T-cell (primary cell): ENCODE measurements at regions not wholly inside any gene's neighbourhood (a gene's known extent, or its start where the extent isn't known, plus 50 kb on each side); places are given as distances from the start of the nearest gene placed in this dataset.

ENCODE experiments used
- ATAC-seq, 4 experiments: fragments of 200-7000 bp in 3 of 4; fragments of 150-1000 bp in 1 of 4; cut with Tn5 transposase; replicated peaks in 1 of 4; 1 replicate in 3 of 4; 2 replicates in 1 of 4; pipeline ENCODE4 v1.10.0; 2021; ENCODE audit warnings: moderate library complexity in 3 of 4, mild to moderate bottlenecking in 2 of 4, moderate number of reproducible peaks in 1 of 4
- CTCF ChIA-PET, 2 donors: fragments of 300-600 bp; sonication (Branson Sonifier 250); formaldehyde crosslinking; loops; one replicate each; lab custom pipeline; 2022; ENCODE audit warnings: antibody characterized with exemption in 2 of 2; lab: Charles Lee
- POLR2A ChIA-PET, 2 donors: fragments of 300-600 bp; sonication (Branson Sonifier 250); formaldehyde crosslinking; loops; one replicate each; lab custom pipeline; 2022; ENCODE audit warnings: antibody characterized with exemption in 2 of 2; lab: Charles Lee
- DNase-seq, 35 experiments: peaks; one replicate each; pipeline versions ENCODE4 v3.0.0 to v3.0.0-alpha.2; 2013 to 2023
- H3K27ac ChIP-seq: one replicate; pipeline ENCODE4 v1.5.1; 2013; ENCODE audit warnings: low read length
- H3K27me3 ChIP-seq, 2 experiments: replicated peaks in 1 of 2; 1 replicate in 1 of 2; 2 replicates in 1 of 2; pipeline versions ENCODE4 v1.6.1 to v1.7.0; 2013; ENCODE audit warnings: low read length in 1 of 2, mixed read lengths in 1 of 2; ENCODE audit not compliant: control insufficient read depth in 2 of 2, insufficient read depth in 2 of 2; ENCODE audit errors: extremely low read depth in 1 of 2
- H3K36me3 ChIP-seq, 2 donors: 1 replicate in 1 of 2; 2 replicates in 1 of 2; pipeline versions ENCODE4 v1.6.1 to v1.7.0; 2013; ENCODE audit warnings: low read length in 1 of 2; ENCODE audit not compliant: control insufficient read depth in 2 of 2, insufficient read depth in 1 of 2; ENCODE audit errors: extremely low read depth in 1 of 2
- H3K4me1 ChIP-seq, 2 experiments: 1 replicate in 1 of 2; 2 replicates in 1 of 2; pipeline versions ENCODE4 v1.6.1 to v1.7.0; 2013; ENCODE audit warnings: low read length in 2 of 2, mixed read lengths in 1 of 2; ENCODE audit not compliant: insufficient read depth in 2 of 2, control insufficient read depth in 1 of 2; ENCODE audit errors: extremely low read depth in 1 of 2
- H3K4me3 ChIP-seq, 2 donors: 1 replicate in 1 of 2; 2 replicates in 1 of 2; pipeline versions ENCODE4 v1.5.1 to v1.7.0; 2013; ENCODE audit warnings: mild to moderate bottlenecking in 2 of 2, low read length in 1 of 2, moderate library complexity in 1 of 2; ENCODE audit not compliant: control insufficient read depth in 1 of 2; ENCODE audit errors: extremely low read depth in 1 of 2
- H3K9me3 ChIP-seq: 2 replicates; pipeline ENCODE4 v1.7.0; 2013
- H3K27ac Mint-ChIP-seq, 2 donors: one replicate each; pipeline ENCODE4 v1.8.0; 2020 to 2021; ENCODE audit warnings: mild to moderate bottlenecking in 2 of 2, mixed read lengths in 2 of 2
- H3K27me3 Mint-ChIP-seq, 2 donors: one replicate each; pipeline ENCODE4 v1.8.0; 2021 to 2022; ENCODE audit warnings: mixed read lengths in 2 of 2
- H3K36me3 Mint-ChIP-seq: one replicate; pipeline ENCODE4 v1.8.0; 2021; ENCODE audit warnings: mixed read lengths
- H3K4me1 Mint-ChIP-seq, 3 donors: one replicate each; pipeline ENCODE4 v1.8.0; 2020 to 2022; ENCODE audit warnings: mixed read lengths in 3 of 3, mild to moderate bottlenecking in 1 of 3
- H3K4me3 Mint-ChIP-seq, 3 donors: one replicate each; pipeline ENCODE4 v1.8.0; 2020 to 2022; ENCODE audit warnings: mild to moderate bottlenecking in 3 of 3, mixed read lengths in 3 of 3, moderate library complexity in 3 of 3
- H3K9me3 Mint-ChIP-seq, 3 donors: one replicate each; pipeline ENCODE4 v1.8.0; 2020 to 2022; ENCODE audit warnings: mixed read lengths in 3 of 3
- WGBS: methylation state at CpG from one replicate; pipeline ENCODE4 v1.1.5; 2013; ENCODE audit warnings: missing lambda C conversion rate; ENCODE audit not compliant: insufficient coverage; 5-methylcytosine and 5-hydroxymethylcytosine counted together

DNA sequence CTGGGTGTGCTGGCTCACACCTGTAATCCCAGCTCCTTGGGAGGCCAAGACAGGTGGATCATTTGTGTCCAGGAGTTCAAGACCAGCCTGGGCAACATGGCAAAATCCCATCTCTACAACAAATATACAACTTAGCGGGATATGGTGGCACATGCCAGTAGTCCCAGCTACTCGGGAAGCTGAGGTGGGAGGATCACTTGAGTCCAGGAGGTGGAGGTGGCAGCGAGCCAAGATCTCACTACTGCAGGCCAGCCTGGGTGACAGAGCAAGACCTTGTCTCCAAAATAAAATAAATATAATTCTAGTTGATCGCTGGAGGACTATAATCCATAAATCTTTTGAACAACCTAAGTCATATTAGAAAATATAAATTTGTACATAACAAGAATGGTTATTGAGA is 1061.5 kb upstream of the PCDH9 start:
- Histone ChIP-seq H3K9me3 (no peaks in the 10 kb centered on the region), H3K27me3 (no peaks in the 10 kb centered on the region), H3K4me1 (no peaks in the 10 kb centered on the region), H3K4me3 (no peak overlapping the region), H3K36me3 (no peaks in the 10 kb centered on the region), H3K27ac (no peak overlapping the region)
- Mint-ChIP-seq H3K27ac (no peak overlapping the region), H3K4me3 (no peak overlapping the region), H3K4me1 (no peaks in the 10 kb centered on the region), H3K36me3 (no peaks in the 10 kb centered on the region), H3K9me3 (peaks cover 3 to 11% (median 3%) of the 10 kb centered on the region in 3 donors), H3K27me3 (no peaks in the 10 kb centered on the region)
- ATAC-seq (no peak), DNase-seq (no peak)
- WGBS, result no CpG with 5 or more reads among the region's 4 CpGs
- POLR2A ChIA-PET, result no interaction called here
- CTCF ChIA-PET, result no interaction called here

DNA sequence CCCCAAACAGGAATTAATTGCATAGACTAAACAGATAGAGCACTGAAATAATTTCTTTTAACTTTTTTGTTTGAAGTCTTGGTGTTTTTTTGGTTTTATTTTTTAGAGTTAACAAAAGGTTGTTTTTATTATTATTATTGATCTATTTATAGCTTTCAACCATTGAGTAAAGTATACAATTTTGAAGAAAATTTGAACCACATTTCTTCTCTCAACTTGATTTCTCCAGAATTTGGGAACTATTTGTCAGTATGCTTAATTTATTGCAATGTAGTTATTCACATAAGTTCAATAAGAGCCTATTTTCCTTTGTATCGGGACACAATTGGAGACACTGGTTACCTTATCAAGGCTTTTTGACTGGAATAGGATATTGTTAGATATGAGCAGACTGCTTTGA is 1045.6 kb upstream of the PCDH9 start:
- Mint-ChIP-seq H3K4me1 (no peaks in the 10 kb centered on the region), H3K27me3 (no peaks in the 10 kb centered on the region), H3K27ac (no peak overlapping the region), H3K4me3 (no peak overlapping the region), H3K9me3 (peaks cover 3 to 42% (median 17%) of the 10 kb centered on the region in 3 donors), H3K36me3 (no peaks in the 10 kb centered on the region)
- no peak overlapping the region for H3K27ac ChIP-seq
- CTCF ChIA-PET, result no interaction called here
- H3K36me3 ChIP-seq, result no peaks in the 10 kb centered on the region
- no CpG with 5 or more reads among the region's 1 CpG for WGBS
- ATAC-seq (no peak), DNase-seq (no peak)
- H3K4me3 ChIP-seq, result no peak overlapping the region
- no peaks in the 10 kb centered on the region for H3K4me1 ChIP-seq
- H3K9me3 ChIP-seq, result no peaks in the 10 kb centered on the region
- no peaks in the 10 kb centered on the region for H3K27me3 ChIP-seq
- POLR2A ChIA-PET, result no interaction called here

DNA sequence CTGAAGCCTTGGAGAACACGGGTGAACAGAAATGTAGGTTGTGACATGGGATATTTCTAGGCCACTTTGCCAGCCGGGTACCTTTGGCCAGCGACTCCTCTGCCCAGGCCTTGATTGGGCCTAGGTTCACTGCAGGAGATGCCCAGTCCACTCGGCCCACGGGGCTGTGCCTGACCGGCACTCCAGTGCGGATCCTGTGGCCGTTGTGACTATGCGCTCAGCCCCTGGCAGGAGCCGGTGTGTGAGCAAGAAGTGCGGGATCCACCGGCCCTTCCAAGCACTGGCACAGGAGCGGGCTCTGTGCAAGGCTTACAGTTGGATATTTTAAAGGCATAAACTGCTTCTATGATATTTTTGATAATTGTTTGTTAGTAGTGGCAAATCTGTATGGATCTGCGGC is 1042.5 kb upstream of the PCDH9 start:
- H3K36me3 Mint-ChIP-seq, result no peaks in the 10 kb centered on the region
- no peak overlapping the region for H3K4me3 Mint-ChIP-seq
- no peaks in the 10 kb centered on the region for H3K27me3 Mint-ChIP-seq
- H3K4me1 Mint-ChIP-seq, result no peaks in the 10 kb centered on the region
- DNase-seq (no peak), ATAC-seq (no peak)
- ChIA-PET CTCF (no interaction called here), POLR2A (no interaction called here)
- no peak overlapping the region for H3K27ac Mint-ChIP-seq
- peaks cover 8 to 35% (median 14%) of the 10 kb centered on the region in 3 donors for H3K9me3 Mint-ChIP-seq
- Histone ChIP-seq H3K36me3 (no peaks in the 10 kb centered on the region), H3K9me3 (no peaks in the 10 kb centered on the region), H3K4me1 (no peaks in the 10 kb centered on the region), H3K4me3 (no peak overlapping the region), H3K27ac (no peak overlapping the region), H3K27me3 (no peaks in the 10 kb centered on the region)
- WGBS, result 87% methylated on average over 14 of the region's 14 CpGs

DNA sequence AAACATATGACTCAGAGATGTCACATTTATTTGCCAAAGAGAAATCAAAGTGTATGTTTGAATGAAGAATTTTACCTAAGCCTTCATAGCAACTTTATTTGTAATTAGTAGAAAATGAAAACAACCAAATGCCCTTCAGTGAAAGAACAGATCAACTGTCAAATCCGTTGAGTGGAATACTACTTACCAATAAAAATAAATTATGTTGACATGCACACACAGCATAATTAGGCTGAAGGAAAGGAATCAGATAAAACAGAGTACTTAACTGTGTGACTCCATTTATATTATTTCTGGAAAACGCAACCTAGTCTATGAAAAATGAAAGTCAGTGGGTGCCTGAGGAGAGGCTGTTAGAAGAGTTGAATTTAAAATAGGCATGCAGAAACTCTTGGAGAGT is 1034.6 kb upstream of the PCDH9 start:
- H3K9me3 Mint-ChIP-seq, result peaks cover under 1 to 6% (median 4%) of the 10 kb centered on the region in 3 donors
- no peaks in the 10 kb centered on the region for H3K36me3 ChIP-seq
- no peak overlapping the region for H3K4me3 Mint-ChIP-seq
- no peak for DNase-seq
- no peaks in the 10 kb centered on the region for H3K27me3 Mint-ChIP-seq
- no peaks in the 10 kb centered on the region for H3K36me3 Mint-ChIP-seq
- no peak overlapping the region for H3K27ac ChIP-seq
- no peaks in the 10 kb centered on the region for H3K4me1 ChIP-seq
- no peak for ATAC-seq
- ChIA-PET POLR2A (no interaction called here), CTCF (no interaction called here)
- H3K4me3 ChIP-seq, result no peak overlapping the region
- no peaks in the 10 kb centered on the region for H3K27me3 ChIP-seq
- no peak overlapping the region for H3K27ac Mint-ChIP-seq
- H3K4me1 Mint-ChIP-seq, result no peaks in the 10 kb centered on the region
- no CpG with 5 or more reads among the region's 2 CpGs for WGBS
- no peaks in the 10 kb centered on the region for H3K9me3 ChIP-seq

DNA sequence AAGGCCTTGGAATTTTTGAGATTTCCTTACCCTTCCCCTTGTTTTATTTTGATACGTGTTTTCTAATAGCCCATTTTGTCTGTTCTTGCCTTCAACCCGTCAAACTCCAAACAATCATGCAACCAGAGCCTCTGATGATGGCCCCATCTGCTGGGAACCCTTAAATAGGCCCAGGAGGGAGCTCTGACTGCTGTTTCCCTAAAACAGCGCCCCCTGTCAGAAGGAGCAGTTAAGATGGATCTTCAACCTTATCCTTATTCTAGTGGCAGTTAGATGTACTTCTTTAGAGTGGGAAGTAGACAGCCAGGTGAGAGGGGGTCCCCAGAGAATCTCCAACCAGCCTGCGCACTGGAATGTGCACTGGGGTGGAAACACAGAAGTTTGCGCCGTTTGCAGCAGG is 1031.0 kb upstream of the PCDH9 start:
- ChIA-PET CTCF (no interaction called here), POLR2A (no interaction called here)
- Mint-ChIP-seq H3K4me1 (no peaks in the 10 kb centered on the region), H3K27ac (no peak overlapping the region), H3K4me3 (no peak overlapping the region), H3K9me3 (peaks cover 0 to 13% (median 13%) of the 10 kb centered on the region in 3 donors), H3K27me3 (no peaks in the 10 kb centered on the region), H3K36me3 (no peaks in the 10 kb centered on the region)
- Histone ChIP-seq H3K4me3 (no peak overlapping the region), H3K4me1 (no peaks in the 10 kb centered on the region), H3K27me3 (no peaks in the 10 kb centered on the region), H3K9me3 (no peaks in the 10 kb centered on the region), H3K27ac (no peak overlapping the region), H3K36me3 (no peaks in the 10 kb centered on the region)
- DNase-seq (no peak), ATAC-seq (no peak)
- 73% methylated on average over 5 of the region's 6 CpGs for WGBS

DNA sequence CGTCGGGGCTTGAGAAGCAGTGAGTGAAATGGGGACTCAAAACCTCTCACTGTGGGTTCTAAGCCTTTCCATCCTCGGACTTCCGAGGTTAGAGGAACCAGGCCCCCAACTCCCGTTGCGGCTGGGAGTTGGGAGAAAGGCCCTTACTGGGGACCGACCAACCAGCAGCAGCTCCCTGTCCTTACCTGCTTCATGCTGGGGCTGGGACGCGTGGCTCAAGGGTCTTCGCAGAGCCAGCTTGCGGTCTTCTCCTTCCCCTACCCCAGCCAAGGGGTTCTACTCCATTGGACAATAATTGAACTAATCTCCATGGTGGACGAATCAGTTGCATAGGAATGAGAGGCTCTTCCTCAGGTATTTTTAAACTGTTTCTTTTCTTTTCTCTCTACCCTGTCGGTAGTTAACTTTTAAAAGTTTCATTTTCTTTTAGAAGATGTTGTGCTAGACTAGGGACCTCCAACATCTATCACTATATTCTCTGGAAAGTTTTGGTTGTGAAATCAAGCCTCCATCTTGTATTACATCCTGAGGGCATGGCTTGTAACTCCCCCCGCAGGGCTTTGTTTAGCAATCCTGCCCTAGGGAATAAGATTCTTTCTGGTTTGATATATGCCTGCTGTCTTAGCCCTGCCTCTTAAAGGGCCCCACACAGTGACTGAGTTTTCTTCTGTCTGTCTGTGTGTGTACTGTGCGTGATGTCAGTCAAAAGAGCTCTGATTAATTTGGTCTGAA is 1027.1 kb upstream of the PCDH9 start:
- Histone ChIP-seq H3K27me3 (no peaks in the 10 kb centered on the region), H3K9me3 (no peaks in the 10 kb centered on the region), H3K36me3 (no peaks in the 10 kb centered on the region), H3K4me3 (no peak overlapping the region), H3K4me1 (no peaks in the 10 kb centered on the region), H3K27ac (no peak overlapping the region)
- no peaks in the 10 kb centered on the region for H3K27me3 Mint-ChIP-seq
- H3K27ac Mint-ChIP-seq, result no peak overlapping the region
- H3K9me3 Mint-ChIP-seq, result peaks cover 11 to 21% (median 17%) of the 10 kb centered on the region in 3 donors
- no peaks in the 10 kb centered on the region for H3K4me1 Mint-ChIP-seq
- ATAC-seq (no peak), DNase-seq (no peak)
- no peaks in the 10 kb centered on the region for H3K36me3 Mint-ChIP-seq
- WGBS, result 85% methylated on average over 1 of the region's 15 CpGs
- ChIA-PET POLR2A (no interaction called here), CTCF (no interaction called here)
- no peak overlapping the region for H3K4me3 Mint-ChIP-seq

DNA sequence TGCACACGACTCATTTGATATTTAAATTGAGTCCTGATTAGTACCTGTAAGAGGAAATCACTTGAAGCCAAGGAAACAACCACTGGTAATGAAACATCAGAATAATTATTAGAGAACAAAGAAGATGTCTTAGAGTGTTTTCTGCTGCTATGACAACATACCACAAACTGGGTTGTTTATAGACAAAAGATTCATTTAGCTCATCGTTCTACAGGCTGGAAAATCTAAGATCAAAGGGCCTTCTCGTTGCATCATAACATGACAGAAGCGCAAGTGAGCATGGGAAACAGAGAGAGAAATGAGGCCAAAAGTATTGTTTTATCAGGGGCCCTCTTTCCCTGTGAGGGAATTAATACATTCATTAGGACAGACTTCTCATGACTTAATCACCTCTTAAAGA is 1024.0 kb upstream of the PCDH9 start:
- Mint-ChIP-seq H3K9me3 (peaks cover 11 to 20% (median 15%) of the 10 kb centered on the region in 3 donors), H3K36me3 (no peaks in the 10 kb centered on the region), H3K4me1 (no peaks in the 10 kb centered on the region), H3K4me3 (no peak overlapping the region), H3K27ac (no peak overlapping the region), H3K27me3 (no peaks in the 10 kb centered on the region)
- WGBS, result 20% methylated on average over 1 of the region's 4 CpGs
- DNase-seq (no peak), ATAC-seq (no peak)
- no peak overlapping the region for H3K4me3 ChIP-seq
- ChIA-PET POLR2A (no interaction called here), CTCF (no interaction called here)
- no peak overlapping the region for H3K27ac ChIP-seq
- H3K9me3 ChIP-seq, result no peaks in the 10 kb centered on the region
- no peaks in the 10 kb centered on the region for H3K4me1 ChIP-seq
- no peaks in the 10 kb centered on the region for H3K27me3 ChIP-seq
- no peaks in the 10 kb centered on the region for H3K36me3 ChIP-seq
